Ovary (tissue), 7 donors: ENCODE measurements at regions not wholly inside any gene's neighbourhood (a gene's known extent, or its start where the extent isn't known, plus 50 kb on each side); places are given as distances from the start of the nearest gene placed in this dataset.
"Not testable (repeated sequence)": the region's sequence is repeated elsewhere in the genome, so short reads cannot be mapped to it uniquely, and the experiment has no call there.

Experiments used
- DNase-seq, 5 donors: peaks; one replicate each; pipeline ENCODE4 v3.0.0-alpha.2; 2019 to 2020
- H3K27ac ChIP-seq, 2 donors: fragments of 200-600 bp; one replicate each; pipeline versions ENCODE4 v1.5.1 to v1.8.0; 2019 to 2022
- H3K27me3 ChIP-seq: fragments of 200-600 bp; one replicate; pipeline ENCODE4 v1.8.0; 2022
- H3K36me3 ChIP-seq: fragments of 200-600 bp; sonication (generic); one replicate; pipeline ENCODE4 v1.5.1; 2019
- H3K4me1 ChIP-seq: one replicate; pipeline ENCODE4 v1.8.1; 2013; ENCODE audit warnings: mild to moderate bottlenecking, moderate library complexity; ENCODE audit not compliant: insufficient read depth
- H3K4me3 ChIP-seq: fragments of 200-600 bp; sonication (generic); one replicate; pipeline ENCODE4 v1.5.1; 2017
- H3K9me3 ChIP-seq, 2 donors: fragments of 200-600 bp in 1 of 2; sonication (generic) in 1 of 2; one replicate each; pipeline versions ENCODE4 v1.5.1 to v1.8.1; 2013 to 2019; ENCODE audit warnings: mild to moderate bottlenecking in 1 of 2, moderate library complexity in 1 of 2
- CTCF ChIP-seq, 3 donors: fragments of 450-650 bp in 2 of 3; fragments of 200-600 bp in 1 of 3; IDR thresholded peaks; one replicate each; pipeline versions ENCODE4 v1.5.1 to v1.8.0; 2016 to 2022; ENCODE audit warnings: antibody characterized with exemption in 3 of 3, mild to moderate bottlenecking in 1 of 3
- WGBS, 3 donors: extraction: QIAGEN DNeasy Blood & Tissue Kit in 1 of 3; methylation state at CpG; one replicate each; pipeline versions ENCODE4 v1.1.5 to v1.1.7; 2013 to 2017; 5-methylcytosine and 5-hydroxymethylcytosine counted together
- intact Hi-C, 4 donors: fragments of 100-400 bp; cut with DNase I; formaldehyde crosslinking; loops; one replicate each; pipeline versions ENCODE4 v1.11.0 to v1.15.1; 2022 to 2023
- donor health status: DM: no; HTN: no; CAD: no; lungs with moderate emphysema.
- donor health status: DM: no; HTN: no; CAD: no.
- donor health status: Bipolar disorder and iron deficiency.
- donor health status: DM: no; HTN: no; CAD: no.
- donor health status: DM: yes; HTN: yes; CAD: no.

GRCh38 chr22:11306933-11307518 lies 4221.0 kb upstream of the OR11H1 start:
- H3K4me1 ChIP-seq, DNase-seq, H3K27ac ChIP-seq, H3K4me3 ChIP-seq, H3K36me3 ChIP-seq, intact Hi-C loops, H3K27me3 ChIP-seq, H3K9me3 ChIP-seq: not testable (repeated sequence)
- 65 to 74% (median 65%) methylated on average over 6 of the region's 6 CpGs for WGBS, 3 donors

GRCh38 chr22:11307998-11308397 lies 4220.0 kb upstream of the OR11H1 start:
- WGBS, 3 donors, result 79 to 85% (median 85%) methylated on average over 16 of the region's 16 CpGs
- peaks cover 0 to 7% of the 10 kb centered on the region in 2 donors for H3K9me3 ChIP-seq
- H3K36me3 ChIP-seq, result no peaks in the 10 kb centered on the region
- no peak overlapping the region for H3K4me3 ChIP-seq
- no peak for TF ChIP-seq CTCF (IDR thresholded peaks at IDR 0.05)
- DNase-seq, result no peak
- H3K27me3 ChIP-seq, result no peaks in the 10 kb centered on the region
- no peaks in the 10 kb centered on the region for H3K4me1 ChIP-seq
- no peak overlapping the region for H3K27ac ChIP-seq
- intact Hi-C loops, result no loop called here

GRCh38 chr22:11309777-11310176 lies 4218.2 kb upstream of the OR11H1 start:
- intact Hi-C loops, result not testable (repeated sequence)

GRCh38 chr22:11310647-11311046 lies 4217.3 kb upstream of the OR11H1 start:
- WGBS, 3 donors, result 41 to 48% (median 44%) methylated on average over 3 of the region's 3 CpGs
- intact Hi-C loops, H3K27ac ChIP-seq, H3K9me3 ChIP-seq, H3K4me3 ChIP-seq, H3K27me3 ChIP-seq, H3K36me3 ChIP-seq, H3K4me1 ChIP-seq, DNase-seq: not testable (repeated sequence)

More at GRCh38 chr22:11309777-11310176, 4218.2 kb upstream of the OR11H1 start:
- WGBS, 3 donors, result 59 to 72% (median 70%) methylated on average over 4 of the region's 4 CpGs
- H3K27ac ChIP-seq, DNase-seq, H3K4me3 ChIP-seq, H3K36me3 ChIP-seq, H3K27me3 ChIP-seq, H3K4me1 ChIP-seq, H3K9me3 ChIP-seq: not testable (repeated sequence)

GRCh38 chr22:11312640-11313039 lies 4215.4 kb upstream of the OR11H1 start:
- 53 to 55% (median 53%) methylated on average over 7 of the region's 7 CpGs for WGBS, 3 donors
- H3K4me1 ChIP-seq, H3K36me3 ChIP-seq, H3K27ac ChIP-seq, H3K4me3 ChIP-seq, DNase-seq, intact Hi-C loops, H3K27me3 ChIP-seq, H3K9me3 ChIP-seq: not testable (repeated sequence)

- H3K27ac ChIP-seq, H3K4me3 ChIP-seq, intact Hi-C loops, H3K4me1 ChIP-seq, H3K27me3 ChIP-seq, H3K9me3 ChIP-seq, DNase-seq, H3K36me3 ChIP-seq: not testable (repeated sequence)
- 37 to 46% (median 37%) methylated on average over 5 of the region's 5 CpGs for WGBS, 3 donors
These were observed 4214.8 kb upstream of the OR11H1 start for GRCh38 chr22:11313040-11313759.

GRCh38 chr22:11318633-11319032 lies 4209.4 kb upstream of the OR11H1 start:
- H3K36me3 ChIP-seq, H3K27ac ChIP-seq, intact Hi-C loops, H3K9me3 ChIP-seq, H3K4me3 ChIP-seq, H3K4me1 ChIP-seq, H3K27me3 ChIP-seq, DNase-seq: not testable (repeated sequence)
- WGBS, 3 donors, result 64 to 74% (median 65%) methylated on average over 18 of the region's 18 CpGs

- H3K4me3 ChIP-seq, H3K27me3 ChIP-seq, H3K27ac ChIP-seq, H3K4me1 ChIP-seq, H3K9me3 ChIP-seq, H3K36me3 ChIP-seq, intact Hi-C loops, DNase-seq: not testable (repeated sequence)
- WGBS, 3 donors, result 61 to 71% (median 70%) methylated on average over 15 of the region's 15 CpGs
These were observed 4203.5 kb upstream of the OR11H1 start for GRCh38 chr22:11324439-11325037.
